SK-N-SH (cell line): ENCODE measurements at regions not wholly inside any gene's neighbourhood (a gene's known extent, or its start where the extent isn't known, plus 50 kb on each side); places are given as distances from the start of the nearest gene placed in this dataset.

Experiments
- CTCF ChIA-PET: fragments of 300-600, 350-600 bp; formaldehyde crosslinking; extraction: SDS; loops from one replicate; lab custom pipeline; 2021; lab: Yijun Ruan, JAX
- POLR2A ChIA-PET: fragments of 350-600 bp; sonication (Branson Sonifier 250); formaldehyde crosslinking; extraction: SDS; loops from one replicate; lab custom pipeline; 2020; ENCODE audit warnings: antibody characterized with exemption, inconsistent platforms; lab: Yijun Ruan, JAX
- DNase-seq: peaks from one replicate; pipeline ENCODE4 v3.0.0; 2012
- H2AFZ ChIP-seq: fragments of 200-600 bp; sonication (generic); 2 replicates; pipeline ENCODE4 v1.8.1; 2016; ENCODE audit warnings: antibody characterized with exemption, mild to moderate bottlenecking, low read depth
- H3F3A ChIP-seq: fragments of 200-600 bp; sonication (generic); replicated peaks from 2 replicates; pipeline ENCODE3; 2016; ENCODE audit warnings: antibody characterized with exemption, mild to moderate bottlenecking; ENCODE audit not compliant: insufficient read depth
- H3K27ac ChIP-seq, 2 experiments: fragments of 200-500 bp in 1 of 2; fragments of 200-600 bp in 1 of 2; sonication (Bioruptor generic) in 1 of 2; sonication (generic), shearing (Covaris generic) in 1 of 2; 2 replicates each; pipeline versions ENCODE4 v1.5.1 to v1.6.1; 2014 to 2016; ENCODE audit warnings: low read depth in 2 of 2, inconsistent platforms in 1 of 2, low read length in 1 of 2, mild to moderate bottlenecking in 1 of 2, mixed read lengths in 1 of 2
- H3K27me3 ChIP-seq: fragments of 200-600 bp; sonication (generic), shearing (Covaris generic); 2 replicates; pipeline ENCODE4 v1.6.1; 2016; ENCODE audit warnings: mixed run types; ENCODE audit not compliant: insufficient read depth
- H3K36me3 ChIP-seq, 2 experiments: fragments of 200-500 bp in 1 of 2; fragments of 200-600 bp in 1 of 2; sonication (Bioruptor generic) in 1 of 2; sonication (generic) in 1 of 2; replicated peaks in 1 of 2; 2 replicates each; pipeline versions ENCODE3 to v1.5.1; 2014 to 2016; ENCODE audit warnings: low read length in 1 of 2, mild to moderate bottlenecking in 1 of 2; ENCODE audit not compliant: insufficient read depth in 2 of 2, control insufficient read depth in 1 of 2
- H3K4me1 ChIP-seq, 2 experiments: fragments of 200-500 bp in 1 of 2; fragments of 200-600 bp in 1 of 2; sonication (Bioruptor generic) in 1 of 2; sonication (generic), shearing (Covaris generic) in 1 of 2; 2 replicates each; pipeline versions ENCODE4 v1.5.1 to v1.6.1; 2014 to 2016; ENCODE audit warnings: low read depth in 1 of 2, low read length in 1 of 2, mixed run types in 1 of 2; ENCODE audit not compliant: insufficient read depth in 2 of 2, control insufficient read depth in 1 of 2
- H3K4me2 ChIP-seq: fragments of 200-600 bp; sonication (generic), shearing (Covaris generic); 2 replicates; pipeline ENCODE4 v1.6.1; 2017; ENCODE audit warnings: mixed run types
- H3K4me3 ChIP-seq, 2 experiments: fragments of 200-500 bp in 1 of 2; fragments of 200-600 bp in 1 of 2; sonication (Bioruptor generic) in 1 of 2; sonication (generic), shearing (Covaris generic) in 1 of 2; 2 replicates each; pipeline versions ENCODE4 v1.5.1 to v1.8.1; 2014 to 2016; ENCODE audit warnings: low read depth in 2 of 2, inconsistent platforms in 1 of 2, low read length in 1 of 2, mild to moderate bottlenecking in 1 of 2, mixed read lengths in 1 of 2, moderate library complexity in 1 of 2
- H3K79me2 ChIP-seq: fragments of 200-600 bp; sonication (generic); 2 replicates; pipeline ENCODE4 v1.8.1; 2017; ENCODE audit warnings: mild to moderate bottlenecking; ENCODE audit not compliant: insufficient read depth
- H3K9ac ChIP-seq: fragments of 200-600 bp; sonication (generic); 2 replicates; pipeline ENCODE4 v1.6.1; 2017; ENCODE audit warnings: mixed run types
- H3K9me2 ChIP-seq: fragments of 200-600 bp; sonication (generic); 2 replicates; pipeline ENCODE4 v1.6.1; 2017; ENCODE audit warnings: mixed run types
- H3K9me3 ChIP-seq: fragments of 200-600 bp; sonication (generic); 2 replicates; pipeline ENCODE4 v1.6.1; 2017; ENCODE audit warnings: mixed run types, mild to moderate bottlenecking, moderate library complexity
- H4K20me1 ChIP-seq: fragments of 200-600 bp; sonication (generic); 2 replicates; pipeline ENCODE4 v1.6.1; 2017; ENCODE audit warnings: mild to moderate bottlenecking, mixed run types; ENCODE audit not compliant: insufficient read depth
- CHD2 ChIP-seq: fragments of 150-350 bp; IDR thresholded peaks from 2 replicates; pipeline ENCODE4 v1.6.1; 2018; ENCODE audit warnings: low read length; ENCODE audit not compliant: partially characterized antibody
- CTCF ChIP-seq: fragments of 200-600 bp; sonication (generic); IDR thresholded peaks from 2 replicates; pipeline ENCODE4 v1.6.1; 2017; ENCODE audit warnings: antibody characterized with exemption, mild to moderate bottlenecking, moderate library complexity
- ELF1 ChIP-seq: IDR thresholded peaks from 2 replicates; pipeline ENCODE4 v1.4.0; 2012
- FOXJ3 ChIP-seq: sonication (generic); formaldehyde crosslinking; IDR thresholded peaks from 2 replicates; pipeline ENCODE4 v1.5.1; 2020; ENCODE audit warnings: mild to moderate bottlenecking, missing genetic modification reagents
- FOXM1 ChIP-seq: IDR thresholded peaks from 2 replicates; pipeline ENCODE4 v1.4.0; 2012; ENCODE audit warnings: low read depth, mild to moderate bottlenecking
- GATA2 ChIP-seq: sonication (generic); formaldehyde crosslinking; IDR thresholded peaks from 2 replicates; pipeline ENCODE4 v1.5.0; 2020; ENCODE audit warnings: mild to moderate bottlenecking, missing genetic modification reagents
- IRF3 ChIP-seq: fragments of 150-350 bp; IDR thresholded peaks from 2 replicates; pipeline ENCODE4 v1.6.1; 2016; ENCODE audit warnings: mild to moderate bottlenecking, low read depth, low read length
- JUND ChIP-seq: IDR thresholded peaks from 2 replicates; pipeline ENCODE4 v1.4.0; 2012
- POLR2AphosphoS5 ChIP-seq: IDR thresholded peaks from 2 replicates; pipeline ENCODE4 v1.6.1; 2012; ENCODE audit warnings: low read depth, low read length
- RAD21 ChIP-seq: IDR thresholded peaks from 2 replicates; pipeline ENCODE4 v1.6.1; 2012; ENCODE audit warnings: mild to moderate bottlenecking, low read length
- RCOR1 ChIP-seq: fragments of 150-350 bp; IDR thresholded peaks from 2 replicates; pipeline ENCODE4 v1.6.1; 2017; ENCODE audit warnings: antibody characterized with exemption, low read length
- RFX5 ChIP-seq: IDR thresholded peaks from 2 replicates; pipeline ENCODE4 v1.6.1; 2012; ENCODE audit warnings: mild to moderate bottlenecking, improper control_type of control experiment, low read length
- RXRA ChIP-seq: IDR thresholded peaks from 2 replicates; pipeline ENCODE4 v1.4.0; 2012; ENCODE audit warnings: low read depth, mild to moderate bottlenecking, borderline replicate concordance
- SMC3 ChIP-seq: IDR thresholded peaks from 2 replicates; pipeline ENCODE4 v1.6.1; 2012; ENCODE audit warnings: low read depth, low read length, improper control_type of control experiment
- TEAD4 ChIP-seq: IDR thresholded peaks from 2 replicates; pipeline ENCODE4 v1.4.0; 2012; ENCODE audit warnings: mild to moderate bottlenecking, borderline replicate concordance; ENCODE audit not compliant: insufficient read depth
- USF1 ChIP-seq: IDR thresholded peaks from 2 replicates; pipeline ENCODE4 v1.4.0; 2012; ENCODE audit warnings: low read depth, borderline replicate concordance
- YY1 ChIP-seq: IDR thresholded peaks from 2 replicates; pipeline ENCODE4 v1.4.0; 2012; ENCODE audit warnings: low read depth, mild to moderate bottlenecking
- ZBTB33 ChIP-seq: IDR thresholded peaks from 2 replicates; pipeline ENCODE4 v1.4.0; 2012; ENCODE audit warnings: low read depth, borderline replicate concordance
- WGBS: methylation state at CpG from one replicate; pipeline ENCODE4 v1.1.6; 2017; ENCODE audit warnings: low lambda C conversion rate; 5-methylcytosine and 5-hydroxymethylcytosine counted together
- TF ChIP-seq, protein P1 (sequence below): fragments of 150-350 bp; IDR thresholded peaks from 2 replicates; pipeline ENCODE4 v1.6.1; 2017; ENCODE audit warnings: antibody characterized with exemption, low read length, low read depth, borderline replicate concordance

- 53% methylated on average over 2 of the region's 2 CpGs for WGBS
- Histone ChIP-seq H3K4me2 (no peak overlapping the region), H3K4me1 (peaks cover 6 to 14% of the 10 kb centered on the region in 2 experiments; a peak in 2 of 4 replicates), H3K27me3 (no peaks in the 10 kb centered on the region; the same call in 1 of the 2 replicates), H3K4me3 (no peak overlapping the region), H3F3A (peaks cover 13% of the 10 kb centered on the region), H3K27ac (no peak overlapping the region), H3K9me3 (no peaks in the 10 kb centered on the region), H4K20me1 (no peaks in the 10 kb centered on the region), H3K9me2 (no peaks in the 10 kb centered on the region), H3K79me2 (no peaks in the 10 kb centered on the region), H3K9ac (no peak overlapping the region), H3K36me3 (no peaks in the 10 kb centered on the region), H2AFZ (no peak overlapping the region)
- no peak for DNase-seq
- TF ChIP-seq JUND = no peak
- TF ChIP-seq IRF3 = no peak
- no peak for TF ChIP-seq CTCF
- TF ChIP-seq, protein P1, sequence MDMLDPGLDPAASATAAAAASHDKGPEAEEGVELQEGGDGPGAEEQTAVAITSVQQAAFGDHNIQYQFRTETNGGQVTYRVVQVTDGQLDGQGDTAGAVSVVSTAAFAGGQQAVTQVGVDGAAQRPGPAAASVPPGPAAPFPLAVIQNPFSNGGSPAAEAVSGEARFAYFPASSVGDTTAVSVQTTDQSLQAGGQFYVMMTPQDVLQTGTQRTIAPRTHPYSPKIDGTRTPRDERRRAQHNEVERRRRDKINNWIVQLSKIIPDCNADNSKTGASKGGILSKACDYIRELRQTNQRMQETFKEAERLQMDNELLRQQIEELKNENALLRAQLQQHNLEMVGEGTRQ = no peak
- no peak for TF ChIP-seq FOXM1
- no peak for TF ChIP-seq CHD2
- no peak for TF ChIP-seq ELF1
- TF ChIP-seq TEAD4 = no peak
- no peak for TF ChIP-seq SMC3
- no peak for TF ChIP-seq YY1
- TF ChIP-seq GATA2 (CRISPR knock-in tag) = no peak
- TF ChIP-seq RFX5 = no peak
- TF ChIP-seq ZBTB33 = no peak
- TF ChIP-seq RAD21 = no peak
- TF ChIP-seq USF1 = no peak
- TF ChIP-seq RXRA = no peak
- no peak for TF ChIP-seq RCOR1
- TF ChIP-seq POLR2AphosphoS5 = no peak
- TF ChIP-seq FOXJ3 (CRISPR knock-in tag) = no peak
- POLR2A ChIA-PET = interaction anchor here (0.6 kb wide), 1 partner anchor 9 kb away, joined by 3 read pairs; no protein-coding TSS in a partner anchor
- CTCF ChIA-PET = interaction anchor here (1.0 kb wide), 1 partner anchor 10 kb away, joined by 3 read pairs; no protein-coding TSS in a partner anchor
Observed at GRCh38 chr22:27144321-27144720, 486.9 kb downstream of the MIAT start.
